Spinal cord (tissue), 9 donors: ENCODE measurements at regions not wholly inside any gene's neighbourhood (a gene's known extent, or its start where the extent isn't known, plus 50 kb on each side); places are given as distances from the start of the nearest gene placed in this dataset.
A peak's percentile ranks its signal among the peaks of the same experiment; 100 is the strongest.

Experiments
- DNase-seq, 6 donors: peaks; one replicate each; pipeline versions ENCODE4 v3.0.0 to v3.0.0-alpha.2; 2013 to 2015; ENCODE audit warnings: low spot score in 6 of 6, low read depth in 4 of 6
- H3K27ac ChIP-seq: one replicate; pipeline ENCODE4 v1.5.1; 2013; ENCODE audit warnings: low read depth, low read length, control low read depth
- H3K27me3 ChIP-seq: one replicate; pipeline ENCODE4 v1.6.1; 2013; ENCODE audit warnings: low read length; ENCODE audit not compliant: control insufficient read depth, insufficient read depth
- H3K36me3 ChIP-seq: one replicate; pipeline ENCODE4 v1.6.1; 2013; ENCODE audit warnings: low read length; ENCODE audit not compliant: control insufficient read depth, insufficient read depth
- H3K4me1 ChIP-seq: one replicate; pipeline ENCODE4 v1.6.1; 2013; ENCODE audit warnings: low read length; ENCODE audit not compliant: control insufficient read depth, insufficient read depth
- H3K4me3 ChIP-seq: one replicate; pipeline ENCODE4 v1.5.1; 2013; ENCODE audit warnings: low read depth, low read length, control low read depth
- H3K9me3 ChIP-seq: one replicate; pipeline ENCODE4 v1.6.1; 2013; ENCODE audit warnings: low read length; ENCODE audit not compliant: control insufficient read depth, insufficient read depth
- WGBS: methylation state at CpG from one replicate; pipeline ENCODE4 v1.1.5; 2013; ENCODE audit warnings: missing lambda C conversion rate; ENCODE audit not compliant: insufficient coverage; 5-methylcytosine and 5-hydroxymethylcytosine counted together
- donor health status: healthy.

GRCh38 chr5:167219298-167219697 lies 1072.1 kb upstream of the WWC1 start:
- H3K36me3 ChIP-seq: no peaks in the 10 kb centered on the region
- no peaks in the 10 kb centered on the region for H3K27me3 ChIP-seq
- no CpG with 5 or more reads among the region's 1 CpG for WGBS
- no peak overlapping the region for H3K27ac ChIP-seq
- H3K4me3 ChIP-seq: no peak overlapping the region
- H3K9me3 ChIP-seq: no peaks in the 10 kb centered on the region
- no peak for DNase-seq
- H3K4me1 ChIP-seq: no peaks in the 10 kb centered on the region

DNA sequence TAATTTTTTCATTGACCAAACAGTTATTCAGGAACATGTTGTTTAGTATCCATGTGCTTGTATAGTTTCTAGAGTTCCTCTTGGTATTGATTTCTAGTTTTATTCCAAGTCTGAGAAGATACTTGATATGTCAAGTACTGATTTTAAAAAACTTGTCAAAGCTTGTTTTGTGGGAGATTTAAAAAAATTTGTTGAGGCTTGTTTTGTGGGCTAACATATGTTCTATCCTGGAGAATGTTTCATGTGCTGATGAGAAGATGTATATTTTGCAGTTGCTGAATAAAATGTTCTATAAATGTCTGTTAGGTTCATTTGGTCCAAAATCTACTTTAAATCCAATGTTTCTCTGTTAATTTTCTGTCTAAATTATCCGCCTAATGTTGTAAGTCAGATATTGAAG lies 1065.1 kb upstream of the WWC1 start:
- DNase-seq: no peak
- H3K27me3 ChIP-seq: no peaks in the 10 kb centered on the region
- H3K9me3 ChIP-seq: peaks cover 4% of the 10 kb centered on the region
- no peak overlapping the region for H3K27ac ChIP-seq
- no peaks in the 10 kb centered on the region for H3K36me3 ChIP-seq
- WGBS: no CpG with 5 or more reads among the region's 1 CpG
- no peak overlapping the region for H3K4me3 ChIP-seq
- H3K4me1 ChIP-seq: no peaks in the 10 kb centered on the region

DNA sequence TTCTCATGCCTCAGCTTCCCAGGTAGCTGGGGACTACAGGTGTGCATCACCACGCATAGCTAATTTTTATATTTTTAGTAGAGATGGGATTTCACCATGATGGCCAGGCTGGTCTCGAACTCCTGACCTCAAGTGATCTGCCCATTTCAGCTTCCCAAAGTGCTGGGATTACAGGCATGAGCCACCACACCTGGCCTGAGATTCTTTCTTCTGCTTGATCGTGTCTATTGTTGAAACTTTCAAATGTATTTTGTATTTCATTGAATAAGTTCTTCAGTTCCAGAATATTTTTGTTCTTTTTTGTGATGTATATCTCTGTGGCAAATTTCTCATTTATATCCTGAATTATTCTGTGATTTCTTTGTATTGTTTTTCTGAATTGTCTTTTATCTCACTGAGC lies 1063.3 kb upstream of the WWC1 start:
- no peak for DNase-seq
- no peaks in the 10 kb centered on the region for H3K27me3 ChIP-seq
- peaks cover 4% of the 10 kb centered on the region for H3K9me3 ChIP-seq
- WGBS: 100% methylated on average over 2 of the region's 3 CpGs
- H3K4me1 ChIP-seq: no peaks in the 10 kb centered on the region
- H3K36me3 ChIP-seq: no peaks in the 10 kb centered on the region
- H3K4me3 ChIP-seq: no peak overlapping the region
- H3K27ac ChIP-seq: no peak overlapping the region

DNA sequence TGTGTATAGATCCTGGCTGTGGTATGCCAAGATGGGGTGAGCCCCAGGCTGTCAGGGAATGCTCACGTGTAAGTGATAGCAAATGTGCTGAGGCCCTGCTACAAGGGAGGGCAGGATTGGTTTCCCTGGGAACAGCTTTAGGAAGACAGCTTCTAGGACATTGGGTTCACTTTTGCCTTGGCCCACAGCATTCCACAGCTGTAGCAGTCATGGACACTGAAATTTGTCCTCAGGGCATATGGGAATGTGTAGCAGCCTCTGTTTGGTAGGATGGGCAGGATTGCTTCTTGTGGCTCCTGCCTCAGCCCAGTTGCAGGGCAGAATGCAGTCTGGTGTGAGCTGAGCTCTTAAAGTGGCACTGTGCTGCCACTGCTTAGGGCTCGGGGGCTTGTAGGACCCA lies 1061.7 kb upstream of the WWC1 start:
- no peak overlapping the region for H3K4me3 ChIP-seq
- no peak for DNase-seq

GRCh38 chr5:167230414-167230813 lies 1061.0 kb upstream of the WWC1 start:
- Histone ChIP-seq H3K4me3 (no peak overlapping the region), H3K27me3 (no peaks in the 10 kb centered on the region), H3K9me3 (peaks cover 4% of the 10 kb centered on the region), H3K36me3 (no peaks in the 10 kb centered on the region), H3K4me1 (no peaks in the 10 kb centered on the region), H3K27ac (no peak overlapping the region)
- DNase-seq: no peak
- whole genome bisulfite sequencing: no CpG with 5 or more reads among the region's 1 CpG

More for the DNA sequence above, 1061.7 kb upstream of the WWC1 start:
- Histone ChIP-seq H3K27ac (no peak overlapping the region), H3K36me3 (no peaks in the 10 kb centered on the region), H3K27me3 (no peaks in the 10 kb centered on the region), H3K4me1 (no peaks in the 10 kb centered on the region), H3K9me3 (peaks cover 4% of the 10 kb centered on the region)
- 93% methylated on average over 2 of the region's 2 CpGs for WGBS

DNA sequence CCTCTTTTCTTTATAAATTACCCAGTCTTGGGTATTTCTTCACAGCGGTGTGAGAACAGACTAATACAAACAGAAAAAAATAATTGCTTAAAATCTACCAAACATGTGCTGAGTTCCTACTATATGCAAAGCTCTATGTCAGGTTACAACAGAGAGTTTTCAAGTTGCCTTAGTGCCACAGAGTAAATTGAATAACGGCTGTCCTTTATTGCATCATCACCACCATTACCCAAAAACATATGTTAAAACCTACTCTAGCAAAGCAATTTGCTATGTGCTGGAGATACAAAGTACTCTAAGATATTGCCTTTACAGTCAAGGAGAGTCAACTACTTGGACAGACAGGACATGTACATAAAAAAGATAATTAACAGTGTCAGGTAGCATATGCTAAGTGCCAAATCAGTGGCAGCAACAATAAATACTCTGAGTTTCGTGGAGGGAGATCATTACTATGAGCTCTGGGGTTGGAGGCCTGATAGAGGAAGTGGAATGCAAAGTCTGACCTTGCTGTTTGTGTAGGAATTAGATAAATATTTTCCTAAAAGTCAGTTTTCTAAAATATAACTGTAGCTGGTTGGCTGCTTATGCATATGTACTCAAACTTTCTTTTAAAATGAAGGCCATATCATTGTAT lies 1058.7 kb upstream of the WWC1 start:
- Histone ChIP-seq H3K9me3 (no peaks in the 10 kb centered on the region), H3K36me3 (no peaks in the 10 kb centered on the region), H3K4me1 (no peaks in the 10 kb centered on the region), H3K4me3 (no peak overlapping the region), H3K27me3 (no peaks in the 10 kb centered on the region), H3K27ac (no peak overlapping the region)
- DNase-seq: no peak
- WGBS: 43% methylated on average over 1 of the region's 3 CpGs

DNA sequence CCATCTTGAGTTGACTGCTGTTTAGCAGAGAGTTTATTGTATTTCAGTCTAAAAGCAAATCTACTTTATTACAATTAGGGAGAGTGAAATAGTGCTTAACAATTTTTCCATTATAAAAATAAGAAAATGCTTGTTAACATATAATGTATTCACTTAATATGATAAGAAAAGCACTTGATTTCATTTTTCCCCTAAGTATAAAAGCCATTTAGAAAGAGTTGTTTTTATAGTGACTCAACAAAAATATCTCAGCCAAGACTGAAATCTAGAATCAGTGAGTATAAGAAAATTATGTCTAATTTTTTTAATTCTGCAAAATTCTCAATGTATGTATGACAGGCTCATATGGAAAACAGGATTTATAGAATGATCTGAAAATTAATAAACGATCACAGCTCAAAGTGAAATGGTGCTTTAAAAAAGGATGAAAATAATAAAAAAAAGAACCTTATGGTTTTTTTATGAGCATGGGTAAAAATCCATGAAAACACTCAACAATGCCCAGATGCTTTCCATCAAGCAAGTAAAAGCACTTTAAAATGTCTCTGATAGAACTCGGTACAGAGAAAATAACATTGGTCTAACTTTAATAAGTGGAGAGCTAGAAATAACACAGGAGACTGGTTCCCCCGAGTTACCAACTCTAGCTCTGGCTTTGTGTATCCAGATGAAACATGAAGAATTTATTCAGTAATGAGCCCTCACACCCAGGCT lies 1057.8 kb upstream of the WWC1 start:
- DNase-seq: no peak
- H3K4me1 ChIP-seq: no peaks in the 10 kb centered on the region
- no peaks in the 10 kb centered on the region for H3K27me3 ChIP-seq
- no peaks in the 10 kb centered on the region for H3K36me3 ChIP-seq
- WGBS: no CpG with 5 or more reads among the region's 3 CpGs
- no peak overlapping the region for H3K27ac ChIP-seq
- H3K4me3 ChIP-seq: no peak overlapping the region
- H3K9me3 ChIP-seq: no peaks in the 10 kb centered on the region

DNA sequence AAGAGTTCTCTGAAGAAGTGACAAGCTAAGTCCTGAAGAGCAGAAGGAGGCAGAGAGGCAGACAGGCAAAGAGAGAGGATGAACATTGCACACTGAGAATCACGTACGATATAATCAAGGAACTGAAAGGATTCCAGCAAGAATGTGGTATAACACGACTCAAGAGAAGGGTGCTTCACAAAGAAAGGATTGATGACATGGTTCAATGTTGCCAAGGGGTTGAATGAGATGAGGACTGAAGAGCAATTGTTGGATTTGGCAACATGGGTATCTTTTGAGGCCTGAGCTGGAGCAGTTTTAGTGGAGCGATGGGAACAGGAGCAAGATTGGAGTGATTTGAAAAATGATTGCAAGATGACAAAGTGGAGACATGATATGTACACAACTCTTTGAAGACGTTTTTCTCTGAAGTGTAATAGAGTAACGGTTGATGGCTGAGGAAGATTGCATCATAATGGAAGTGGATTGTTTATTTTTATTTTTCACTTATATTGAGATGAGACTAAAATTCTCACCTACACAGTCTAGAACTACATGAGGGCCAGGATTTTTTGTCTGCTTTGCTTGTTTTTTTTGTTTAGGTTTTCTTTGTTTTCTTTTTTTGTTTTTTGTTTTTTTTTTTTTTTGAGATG lies 1049.9 kb upstream of the WWC1 start:
- Histone ChIP-seq H3K36me3 (no peaks in the 10 kb centered on the region), H3K27ac (no peak overlapping the region), H3K4me3 (no peak overlapping the region), H3K9me3 (no peaks in the 10 kb centered on the region), H3K27me3 (no peaks in the 10 kb centered on the region), H3K4me1 (peaks cover 4% of the 10 kb centered on the region)
- peak in 2 of 6 donors; percentile 43 to 47 for DNase-seq
- WGBS: 46% methylated on average over 4 of the region's 6 CpGs

DNA sequence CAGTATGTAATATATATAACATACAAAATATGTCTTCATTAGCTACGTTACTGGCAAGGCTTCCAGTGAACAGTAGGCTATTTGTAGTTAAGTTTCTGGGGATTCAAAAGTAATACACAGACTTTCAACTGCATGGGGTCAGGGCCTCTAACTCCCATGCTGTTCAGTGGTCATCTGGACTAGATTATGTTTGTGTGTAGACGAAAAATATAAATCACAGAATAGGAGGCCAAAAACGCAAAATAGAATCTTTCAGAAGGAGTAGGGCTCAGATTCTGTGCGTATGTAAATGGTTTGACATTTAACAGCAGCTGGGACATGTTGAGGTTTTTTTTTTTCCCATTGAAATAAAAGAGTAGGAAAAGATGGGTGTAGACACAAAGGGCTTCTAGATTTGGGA lies 1048.7 kb upstream of the WWC1 start:
- WGBS: no CpG with 5 or more reads among the region's 4 CpGs
- no peak overlapping the region for H3K27ac ChIP-seq
- no peak for DNase-seq

GRCh38 chr5:167243463-167243862 lies 1048.0 kb upstream of the WWC1 start:
- no peaks in the 10 kb centered on the region for H3K9me3 ChIP-seq
- H3K4me3 ChIP-seq: no peak overlapping the region
- no peaks in the 10 kb centered on the region for H3K27me3 ChIP-seq
- no peak overlapping the region for H3K27ac ChIP-seq
- H3K4me1 ChIP-seq: peaks cover 4% of the 10 kb centered on the region
- 96% methylated on average over 2 of the region's 2 CpGs for WGBS
- no peak for DNase-seq
- no peaks in the 10 kb centered on the region for H3K36me3 ChIP-seq

More for the DNA sequence above, 1048.7 kb upstream of the WWC1 start:
- H3K4me3 ChIP-seq: no peak overlapping the region
- H3K27me3 ChIP-seq: no peaks in the 10 kb centered on the region
- H3K9me3 ChIP-seq: no peaks in the 10 kb centered on the region
- H3K4me1 ChIP-seq: peaks cover 4% of the 10 kb centered on the region
- no peaks in the 10 kb centered on the region for H3K36me3 ChIP-seq
